ENCODE measurements at regions not wholly inside any gene's neighbourhood (a gene's known extent, or its start where the extent isn't known, plus 50 kb on each side); places are given as distances from the start of the nearest gene placed in this dataset.

DNA sequence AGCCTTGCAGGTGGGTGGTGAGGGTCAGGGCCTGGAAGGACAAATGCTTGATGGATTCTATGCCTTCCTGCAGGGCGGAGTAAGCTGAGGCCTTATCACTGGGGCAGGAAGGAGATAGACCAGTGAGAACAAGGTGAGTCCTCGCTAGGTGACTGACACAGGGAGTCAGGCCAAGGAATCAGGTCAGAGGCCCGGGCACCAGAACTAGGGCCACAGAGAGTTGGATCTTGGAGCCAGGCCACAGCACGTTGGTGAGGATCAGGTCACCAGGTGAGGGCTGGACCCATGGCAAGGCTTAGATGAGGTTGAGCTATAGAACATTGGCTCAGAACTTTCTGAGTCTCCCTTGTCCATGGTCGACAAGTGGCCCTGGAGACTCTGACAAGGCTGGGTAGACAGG is 328.2 kb downstream of the FOXO1 start:
- TF ChIP-seq, protein P1, sequence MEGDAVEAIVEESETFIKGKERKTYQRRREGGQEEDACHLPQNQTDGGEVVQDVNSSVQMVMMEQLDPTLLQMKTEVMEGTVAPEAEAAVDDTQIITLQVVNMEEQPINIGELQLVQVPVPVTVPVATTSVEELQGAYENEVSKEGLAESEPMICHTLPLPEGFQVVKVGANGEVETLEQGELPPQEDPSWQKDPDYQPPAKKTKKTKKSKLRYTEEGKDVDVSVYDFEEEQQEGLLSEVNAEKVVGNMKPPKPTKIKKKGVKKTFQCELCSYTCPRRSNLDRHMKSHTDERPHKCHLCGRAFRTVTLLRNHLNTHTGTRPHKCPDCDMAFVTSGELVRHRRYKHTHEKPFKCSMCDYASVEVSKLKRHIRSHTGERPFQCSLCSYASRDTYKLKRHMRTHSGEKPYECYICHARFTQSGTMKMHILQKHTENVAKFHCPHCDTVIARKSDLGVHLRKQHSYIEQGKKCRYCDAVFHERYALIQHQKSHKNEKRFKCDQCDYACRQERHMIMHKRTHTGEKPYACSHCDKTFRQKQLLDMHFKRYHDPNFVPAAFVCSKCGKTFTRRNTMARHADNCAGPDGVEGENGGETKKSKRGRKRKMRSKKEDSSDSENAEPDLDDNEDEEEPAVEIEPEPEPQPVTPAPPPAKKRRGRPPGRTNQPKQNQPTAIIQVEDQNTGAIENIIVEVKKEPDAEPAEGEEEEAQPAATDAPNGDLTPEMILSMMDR (IDR thresholded peaks at IDR 0.05; ENCODE audit: low read depth, low read length, poor library complexity, severe bottlenecking): no peak
- no peak for TF ChIP-seq EZH2phosphoT487 (IDR thresholded peaks at IDR 0.05; ENCODE audit: borderline replicate concordance, low read length)
